Head of caudate nucleus (tissue), 42 donors: ENCODE measurements at regions not wholly inside any gene's neighbourhood (a gene's known extent, or its start where the extent isn't known, plus 50 kb on each side); places are given as distances from the start of the nearest gene placed in this dataset.
A peak's percentile ranks its signal among the peaks of the same experiment; 100 is the strongest.

Experiments used
- DNase-seq, 42 donors: peaks; one replicate each; pipeline versions ENCODE4 v3.0.0 to v3.0.0-alpha.2; 2020 to 2021; ENCODE audit warnings: mixed read lengths in 7 of 42
- intact Hi-C: fragments of 100-400 bp; cut with DNase I; formaldehyde crosslinking; loops from one replicate; pipeline ENCODE4 v1.15.0; 2022

DNA sequence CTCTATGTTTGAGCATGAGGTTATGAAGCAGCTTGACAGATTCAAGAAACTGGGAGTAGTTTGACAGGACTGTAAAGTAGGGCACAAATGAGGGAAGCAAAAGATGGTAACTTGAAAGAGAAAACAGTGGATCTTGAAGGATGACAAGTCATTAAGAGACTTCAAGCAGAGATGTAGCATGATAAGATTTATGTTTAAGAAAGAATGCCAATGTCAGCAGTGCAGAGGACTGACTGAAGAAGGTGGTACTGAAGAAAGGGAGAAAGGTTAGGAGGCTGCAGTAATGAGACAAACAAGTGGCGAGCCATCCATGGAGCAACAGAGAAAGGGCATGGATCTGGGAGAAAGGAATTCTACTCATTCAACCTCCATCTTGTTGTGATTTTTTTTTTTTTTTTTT, 120.2 kb upstream of the RAP1B start:
- intact Hi-C loops, result no loop called here
- DNase-seq, result no peak

DNA sequence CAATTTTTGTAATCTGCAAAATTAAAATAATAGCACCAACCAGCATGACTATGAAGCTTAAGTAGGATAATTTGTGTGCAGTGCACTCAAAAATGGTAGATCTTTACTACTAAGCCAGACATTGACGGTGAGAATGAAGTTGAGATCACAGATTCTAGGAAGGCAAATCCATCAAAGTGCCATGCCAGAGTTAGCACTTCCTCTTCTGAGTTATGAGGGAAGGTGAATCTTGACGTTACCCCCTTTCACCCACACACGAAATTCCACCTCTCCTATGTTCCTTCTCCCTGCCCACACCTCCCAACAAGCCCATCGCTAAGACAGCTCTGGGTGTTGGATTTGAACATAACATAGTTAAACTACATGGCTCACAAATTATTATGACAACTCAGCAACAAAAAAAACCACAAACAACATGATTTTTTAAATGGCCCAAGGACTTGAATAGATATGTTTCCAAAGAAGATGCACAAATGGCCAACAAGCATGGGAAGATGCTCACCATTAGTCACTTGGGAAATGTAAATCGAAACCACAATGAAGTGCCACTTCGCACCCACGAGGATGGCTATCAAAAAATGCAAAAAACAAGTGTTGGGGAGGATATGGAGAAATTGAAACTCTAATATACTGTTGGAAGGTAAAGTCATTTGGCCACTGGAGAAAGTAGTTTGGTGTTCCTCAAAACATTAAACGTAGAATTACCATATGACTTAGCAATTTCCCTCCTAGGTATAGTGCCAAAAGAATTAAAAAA, 119.3 kb upstream of the RAP1B start:
- intact Hi-C loops, result no loop called here
- peak in 2 of 42 donors; percentile 10 to 49 for DNase-seq

GRCh38 chr12:68495336-68496070, 115.2 kb upstream of the RAP1B start:
- no peak for DNase-seq
- intact Hi-C loops, result no loop called here

DNA sequence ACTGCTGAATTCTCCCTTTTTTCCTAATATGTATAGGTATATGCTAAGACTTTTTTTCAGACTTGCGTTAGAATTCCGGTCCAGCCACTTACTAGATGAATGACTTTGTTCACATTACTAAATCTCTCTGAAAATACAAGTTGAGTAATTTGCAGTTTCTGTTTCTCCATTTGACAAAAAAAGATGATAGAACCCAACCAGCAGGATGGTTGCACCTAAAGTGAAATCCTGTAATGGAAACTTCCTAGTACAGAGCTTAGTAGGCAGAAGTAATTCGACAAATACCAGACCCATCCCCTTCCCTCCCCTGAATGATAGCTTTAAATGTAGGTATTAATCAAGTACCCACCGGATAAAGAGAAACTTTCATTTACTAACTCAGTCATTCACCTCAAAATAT, 113.6 kb upstream of the RAP1B start:
- DNase-seq, result no peak
- intact Hi-C loops, result no loop called here

- intact Hi-C loops, result no loop called here
- no peak for DNase-seq
These were observed 113.0 kb upstream of the RAP1B start for GRCh38 chr12:68497702-68498101.

DNA sequence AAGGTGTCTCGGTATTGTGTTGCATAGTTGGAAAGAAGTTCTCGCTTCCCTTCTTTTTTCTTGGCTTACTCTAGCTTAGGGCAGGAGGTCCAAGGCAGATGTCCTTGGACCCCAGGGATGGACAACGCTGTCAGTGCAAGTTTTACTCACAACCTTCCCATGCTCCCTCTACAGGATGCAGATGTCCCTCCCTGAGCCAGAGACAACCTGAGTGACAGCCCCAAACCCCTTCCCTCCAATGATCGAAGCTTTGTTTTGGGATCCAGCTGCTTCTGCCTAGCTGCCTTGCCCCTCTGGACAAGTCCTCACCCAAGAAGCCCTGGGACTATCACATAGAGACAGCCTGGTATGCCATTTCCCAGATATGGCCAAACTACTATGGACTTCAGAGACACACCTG, 112.0 kb upstream of the RAP1B start:
- no peak for DNase-seq
- intact Hi-C loops, result no loop called here

DNA sequence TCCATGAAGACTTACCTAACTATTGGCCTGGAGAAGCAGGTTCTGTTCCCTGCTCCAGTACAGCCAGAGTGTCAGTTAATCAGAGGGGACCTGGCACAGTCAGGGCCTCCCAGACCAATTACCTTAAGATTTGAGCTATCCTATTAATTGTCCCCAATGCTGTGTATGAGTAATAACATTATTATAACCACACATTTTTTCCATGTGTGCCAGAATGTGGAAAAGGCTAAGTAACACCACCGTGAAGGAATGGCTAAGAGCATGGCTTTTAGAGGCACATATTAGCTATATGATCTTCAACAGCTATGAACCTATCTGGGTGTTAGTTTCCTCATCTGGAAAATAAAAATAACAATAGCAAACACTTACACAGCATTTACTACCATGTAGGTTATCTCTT, 111.1 kb upstream of the RAP1B start:
- no peak for DNase-seq
- intact Hi-C loops, result no loop called here

DNA sequence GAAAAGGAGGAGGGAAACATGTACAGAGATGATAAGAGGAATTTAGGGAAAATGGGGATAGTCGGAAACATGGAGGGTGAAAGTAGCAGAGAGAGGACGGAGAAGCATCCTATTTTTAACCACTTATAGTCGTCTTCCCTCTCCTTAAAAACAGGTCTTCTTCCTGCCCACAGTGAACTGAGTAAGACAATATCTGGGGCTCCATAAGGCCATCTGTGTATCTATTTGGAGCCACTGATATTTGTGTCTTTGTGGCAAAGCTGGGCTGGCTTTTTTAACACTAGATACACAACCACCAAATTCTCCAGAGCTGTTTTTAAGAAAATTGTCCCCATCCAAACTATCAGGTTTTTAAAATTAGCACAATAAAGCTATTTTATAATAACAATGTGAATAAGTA, 109.5 kb upstream of the RAP1B start:
- intact Hi-C loops, result no loop called here
- no peak for DNase-seq

- DNase-seq, result no peak
- intact Hi-C loops, result no loop called here
These were observed 104.7 kb upstream of the RAP1B start for GRCh38 chr12:68505970-68506369.

DNA sequence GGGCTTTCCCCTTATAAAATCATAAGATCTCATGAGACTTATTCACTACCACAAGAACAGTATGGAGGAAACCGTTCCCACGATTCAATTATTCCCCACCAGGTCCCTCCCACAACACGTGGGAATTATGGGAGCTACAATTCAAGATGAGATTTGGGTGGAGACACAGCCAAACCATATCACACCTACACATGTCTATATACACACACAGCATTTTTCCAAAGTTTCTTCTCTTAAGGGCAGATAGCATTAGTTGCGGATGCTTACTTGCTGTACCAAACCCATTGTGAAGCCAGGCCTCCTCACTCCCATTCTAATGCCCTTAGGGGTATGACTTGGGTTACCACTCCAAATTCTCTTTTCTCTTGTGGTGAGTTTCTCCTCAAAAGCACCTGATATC, 104.1 kb upstream of the RAP1B start:
- intact Hi-C loops, result no loop called here
- DNase-seq, result no peak

DNA sequence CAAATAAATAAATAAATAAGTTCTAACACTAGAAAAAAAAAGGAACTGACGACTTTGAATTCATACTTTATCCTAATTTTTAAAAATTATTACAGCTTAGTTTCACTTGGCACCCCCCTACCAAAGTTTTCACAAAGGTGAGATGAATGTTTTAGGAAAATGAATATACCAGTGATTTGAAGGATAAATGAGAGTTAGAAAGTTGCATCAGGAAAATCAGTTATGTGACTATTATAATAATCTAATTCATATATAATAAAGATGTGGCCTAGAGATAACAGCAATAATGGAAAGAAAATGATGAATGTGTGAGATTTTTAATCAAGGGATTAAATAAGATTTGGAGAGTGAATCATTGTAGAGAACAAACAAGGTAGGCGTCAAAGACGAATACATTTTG, 103.0 kb upstream of the RAP1B start:
- intact Hi-C loops, result no loop called here

GRCh38 chr12:68508576-68508975, 102.1 kb upstream of the RAP1B start:
- DNase-seq, result no peak
- intact Hi-C loops, result no loop called here

More for the DNA sequence above, 103.0 kb upstream of the RAP1B start:
- DNase-seq, result no peak

GRCh38 chr12:68509242-68509641, 101.5 kb upstream of the RAP1B start:
- intact Hi-C loops, result no loop called here
- no peak for DNase-seq

- intact Hi-C loops, result no loop called here
- DNase-seq, result no peak
These were observed 100.3 kb upstream of the RAP1B start for GRCh38 chr12:68510397-68510796.

DNA sequence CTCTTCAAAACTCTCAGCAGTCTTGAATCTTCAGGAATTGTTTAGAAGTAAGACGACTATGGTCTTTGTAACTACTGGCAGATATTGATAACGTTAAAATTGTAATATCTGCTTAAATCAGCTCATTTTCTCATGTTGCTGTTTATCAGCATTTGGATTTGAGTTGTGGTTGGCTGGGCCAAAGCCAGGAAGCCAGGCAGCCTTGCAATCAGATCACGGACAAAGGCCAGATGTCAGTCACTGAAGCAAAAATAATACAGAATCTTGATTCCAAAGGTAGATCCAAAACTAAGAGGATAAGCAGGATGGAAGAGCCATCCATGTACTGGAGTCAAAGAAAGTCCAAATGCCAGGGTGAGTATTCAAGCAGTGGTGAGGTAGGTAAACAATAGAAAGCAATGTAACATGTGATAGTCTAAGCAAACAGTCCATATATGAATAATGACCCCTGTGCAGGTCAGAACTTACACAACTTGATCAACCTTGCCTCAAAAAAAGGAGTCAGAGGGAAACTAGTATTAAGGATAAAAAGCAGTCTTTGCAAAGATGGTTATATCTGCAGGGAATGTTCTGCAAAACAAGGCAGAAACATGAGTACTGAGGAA, 95.8 kb upstream of the RAP1B start:
- intact Hi-C loops, result no loop called here
- no peak for DNase-seq

- intact Hi-C loops, result no loop called here
These were observed 94.9 kb upstream of the RAP1B start for GRCh38 chr12:68515793-68516192.

GRCh38 chr12:68521321-68521839, 89.3 kb upstream of the RAP1B start:
- intact Hi-C loops, result no loop called here
- DNase-seq, result no peak

More at GRCh38 chr12:68515793-68516192, 94.9 kb upstream of the RAP1B start:
- no peak for DNase-seq

DNA sequence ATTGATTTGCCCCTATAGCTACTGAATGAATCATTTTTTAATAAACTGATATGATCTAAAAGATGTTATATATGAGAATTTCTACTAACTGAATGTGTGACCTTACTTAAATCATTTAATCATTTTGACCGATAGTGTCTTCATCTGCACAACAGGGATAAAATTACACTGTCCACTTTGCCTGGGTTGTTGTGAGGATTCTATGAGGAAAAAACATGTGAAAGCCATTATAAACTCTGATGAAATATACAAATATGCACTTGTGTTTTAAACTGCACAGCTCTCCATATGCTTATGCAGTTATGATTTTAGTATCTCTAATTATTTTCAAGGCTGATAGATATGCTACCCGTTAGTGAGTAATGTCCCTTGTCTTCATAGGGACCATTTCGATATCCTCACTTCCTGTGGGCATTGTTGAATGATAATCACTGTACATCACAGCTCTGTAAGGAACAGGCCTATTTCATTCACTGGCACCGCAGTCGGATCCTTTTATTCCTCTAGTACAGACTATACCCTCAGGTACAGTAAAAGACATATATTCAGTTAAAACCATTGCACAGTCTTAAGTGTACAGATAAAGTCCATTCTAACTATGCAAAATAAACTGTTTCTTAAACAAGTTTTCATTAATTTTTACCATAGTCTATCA, 88.7 kb upstream of the RAP1B start:
- DNase-seq, result no peak
- intact Hi-C loops, result no loop called here

- intact Hi-C loops, result no loop called here
- no peak for DNase-seq
These were observed 81.2 kb upstream of the RAP1B start for GRCh38 chr12:68529466-68529865.

GRCh38 chr12:68529869-68530268, 80.8 kb upstream of the RAP1B start:
- intact Hi-C loops, result no loop called here
- no peak for DNase-seq
